Activated effector memory CD4-positive, alpha-beta T cell treated with anti-CD3 and anti-CD28 coated beads, Interleukin-2, amount 50 U/mL, for 16 hours (primary cell): ENCODE measurements at regions not wholly inside any gene's neighbourhood (a gene's known extent, or its start where the extent isn't known, plus 50 kb on each side); places are given as distances from the start of the nearest gene placed in this dataset.

ENCODE experiments used
- DNase-seq: peaks from one replicate; pipeline ENCODE4 v3.0.0-alpha.2; 2020

GRCh38 chr15:62619526-62619925, 423.0 kb upstream of the TPM1 start:
- DNase-seq, result no peak

DNA sequence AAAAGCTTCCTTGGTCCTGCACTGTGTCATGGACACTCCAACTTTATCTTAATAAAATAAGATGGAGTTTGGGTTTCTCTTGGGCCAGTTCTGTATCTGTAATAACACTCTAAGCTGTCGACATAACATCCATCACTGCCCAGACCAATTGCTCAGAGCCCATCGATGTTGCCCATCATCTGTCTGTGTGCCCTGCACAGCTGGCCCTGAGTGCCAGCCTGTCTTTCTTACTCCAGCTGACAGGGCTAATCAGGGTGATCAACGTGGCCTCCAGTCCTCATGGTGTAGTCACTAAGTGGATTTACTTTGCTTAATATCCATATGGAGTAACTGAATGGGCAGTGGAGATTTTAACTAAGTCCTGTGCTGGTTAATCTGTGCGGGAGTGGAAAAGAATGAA, 419.8 kb upstream of the TPM1 start:
- no peak for DNase-seq

DNA sequence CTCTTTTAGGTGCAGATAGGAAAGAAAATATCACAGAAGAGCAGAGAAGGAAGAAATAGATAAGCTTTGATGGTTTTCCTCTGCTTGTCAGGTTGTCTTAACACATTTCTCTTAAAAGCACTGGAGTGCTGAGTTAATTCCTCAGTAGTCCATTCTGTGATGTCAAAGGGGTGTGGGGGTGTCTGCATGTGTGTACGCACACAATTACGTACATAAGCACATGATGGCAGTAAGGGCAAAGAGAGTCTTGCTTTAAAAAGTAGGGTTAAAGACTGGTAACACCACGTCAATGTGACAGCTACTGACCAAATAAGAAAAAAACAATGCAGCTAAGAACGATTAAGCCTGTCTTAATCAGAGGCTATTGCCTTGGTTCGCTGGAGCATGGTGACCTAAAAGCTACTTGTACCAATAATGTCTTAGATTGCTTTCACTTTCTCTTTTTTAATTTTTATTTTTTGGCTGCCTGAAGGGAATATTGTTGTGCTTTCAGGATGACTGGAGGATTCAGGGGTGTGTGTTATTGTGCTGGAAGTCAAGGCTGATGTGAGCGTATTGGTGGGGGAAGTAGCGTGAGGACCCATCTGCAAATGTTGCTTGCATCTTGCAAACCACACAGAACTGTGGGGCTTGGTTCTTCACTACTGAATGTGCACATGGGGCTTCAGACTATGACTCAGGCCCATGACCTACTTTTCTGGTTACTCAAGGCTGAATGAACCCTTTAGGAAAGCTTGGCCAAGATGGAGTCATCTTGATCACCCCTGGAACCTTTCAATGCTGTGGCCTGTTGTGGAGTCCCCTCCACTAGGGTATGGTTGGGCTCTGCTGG, 417.8 kb upstream of the TPM1 start:
- no peak for DNase-seq

GRCh38 chr15:62625429-62626033, 417.0 kb upstream of the TPM1 start:
- DNase-seq, result no peak

DNA sequence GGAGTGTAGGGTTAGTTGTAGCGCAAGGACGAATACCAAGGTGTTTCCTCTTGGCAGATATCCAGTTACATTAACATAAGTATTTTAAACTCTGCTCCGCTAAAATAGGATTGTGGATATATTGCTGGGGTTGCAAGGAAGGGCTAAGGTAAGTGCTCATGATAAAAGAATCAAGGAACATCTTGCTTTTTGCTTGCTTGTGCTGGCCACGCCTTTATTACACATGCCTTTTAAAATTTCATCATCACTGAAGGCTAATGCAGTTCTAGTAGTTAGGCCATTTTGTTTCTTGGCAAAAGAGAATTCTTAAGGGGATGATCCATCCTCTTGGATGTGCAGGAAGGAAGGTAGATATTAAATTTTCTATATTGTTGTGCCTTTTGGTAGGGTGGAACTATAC, 415.6 kb upstream of the TPM1 start:
- no peak for DNase-seq

DNA sequence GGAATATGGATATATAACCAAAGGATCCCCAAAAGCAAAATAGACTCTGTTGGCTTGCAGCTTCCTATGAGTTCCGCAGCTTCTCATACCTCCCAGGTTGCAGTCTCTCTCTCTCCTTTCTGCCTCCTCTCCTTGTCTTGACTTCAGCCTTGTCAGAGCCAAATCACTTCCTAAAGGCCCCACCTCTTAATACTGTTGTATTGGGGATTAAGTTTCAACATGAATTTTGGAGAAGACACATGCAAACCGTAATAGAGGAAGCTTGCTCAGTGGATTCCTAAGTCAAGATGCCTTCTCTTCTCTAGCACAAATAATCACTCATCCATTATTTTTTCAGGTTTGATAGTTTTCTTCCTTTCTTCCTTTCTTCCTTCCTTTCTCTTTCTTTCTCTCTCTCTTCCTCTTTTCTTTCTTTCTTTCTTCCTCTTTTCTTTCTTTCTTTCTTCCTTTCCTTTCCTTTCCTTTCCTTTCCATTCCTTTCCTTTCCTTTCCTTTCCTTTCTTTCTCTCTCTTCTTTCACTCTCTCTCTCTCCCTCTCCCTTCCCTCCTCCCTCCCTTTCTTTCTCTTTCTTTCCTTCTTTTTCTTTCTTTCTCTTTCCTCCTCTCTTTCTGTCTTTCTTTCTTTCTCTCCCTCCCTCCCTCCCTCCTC, 411.3 kb upstream of the TPM1 start:
- no peak for DNase-seq

DNA sequence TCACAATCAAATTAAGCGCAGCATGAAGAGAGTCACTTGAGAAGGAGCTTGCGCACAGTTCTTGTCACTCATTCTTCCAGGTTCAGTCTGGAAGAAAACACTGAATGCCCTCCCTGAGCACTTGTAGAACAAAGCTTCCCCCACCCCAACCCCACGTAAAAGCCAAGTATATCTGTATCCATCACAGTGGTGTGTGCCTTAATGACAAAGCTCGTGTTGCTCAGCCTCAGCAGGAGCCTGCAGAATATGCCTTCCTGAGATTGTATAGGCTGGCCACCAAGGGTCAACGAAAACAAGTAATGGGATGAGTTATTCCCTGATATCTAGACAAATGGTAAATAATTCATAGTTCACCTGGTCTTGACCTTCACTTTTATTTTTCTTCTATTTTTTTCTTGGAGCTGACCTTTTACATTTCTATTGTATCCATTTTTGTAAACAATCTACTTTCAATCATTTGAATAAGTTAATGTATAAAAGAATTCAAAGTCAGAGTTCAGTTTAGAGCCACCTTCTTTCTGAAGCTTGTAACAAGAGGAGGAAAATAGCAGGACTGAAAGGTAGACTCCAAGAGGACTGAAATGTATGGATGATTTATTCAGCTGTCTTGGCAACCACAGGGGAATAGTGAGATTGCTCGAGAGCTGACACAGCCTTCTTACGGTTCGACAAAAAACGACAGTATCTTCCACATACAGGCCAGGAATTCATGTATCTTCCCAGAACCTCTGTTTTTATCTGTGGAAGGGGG, 405.5 kb upstream of the TPM1 start:
- no peak for DNase-seq

- no peak for DNase-seq
Measured at GRCh38 chr15:62637574-62637897, 405.0 kb upstream of the TPM1 start.

DNA sequence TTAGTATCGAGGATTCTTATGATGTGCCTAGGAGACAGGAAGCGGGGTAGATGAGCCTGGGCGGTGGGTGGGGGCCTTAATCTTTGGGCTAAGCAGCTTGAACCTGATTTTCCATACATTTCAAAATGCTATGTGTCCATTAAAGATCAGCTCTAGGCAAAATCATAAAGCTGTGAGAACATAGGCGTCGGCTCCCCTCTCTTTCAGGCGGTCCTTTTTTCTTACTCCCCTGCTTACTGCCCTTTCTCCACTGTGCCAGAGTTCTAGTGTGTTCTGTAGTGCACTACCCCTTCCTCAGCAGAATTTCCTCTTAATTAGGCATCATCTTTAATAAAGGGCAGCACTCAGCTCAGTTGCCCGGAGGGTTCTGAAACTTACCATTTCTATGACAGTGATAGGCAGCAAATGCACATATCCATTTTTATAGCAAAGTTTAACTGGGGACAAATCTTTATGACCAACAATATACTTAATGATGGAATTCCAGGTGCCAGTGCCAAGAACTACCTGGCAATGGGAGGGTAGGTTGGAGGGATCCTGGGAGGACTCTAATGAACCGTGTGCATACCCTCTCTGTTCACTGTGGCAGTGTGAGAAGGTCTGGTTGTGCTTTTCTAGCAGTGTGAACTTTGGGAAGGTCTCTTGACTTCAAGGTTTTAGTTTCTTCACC, 404.5 kb upstream of the TPM1 start:
- DNase-seq, result no peak

GRCh38 chr15:62639432-62639831, 403.1 kb upstream of the TPM1 start:
- no peak for DNase-seq

GRCh38 chr15:62639906-62640605, 402.5 kb upstream of the TPM1 start:
- no peak for DNase-seq

DNA sequence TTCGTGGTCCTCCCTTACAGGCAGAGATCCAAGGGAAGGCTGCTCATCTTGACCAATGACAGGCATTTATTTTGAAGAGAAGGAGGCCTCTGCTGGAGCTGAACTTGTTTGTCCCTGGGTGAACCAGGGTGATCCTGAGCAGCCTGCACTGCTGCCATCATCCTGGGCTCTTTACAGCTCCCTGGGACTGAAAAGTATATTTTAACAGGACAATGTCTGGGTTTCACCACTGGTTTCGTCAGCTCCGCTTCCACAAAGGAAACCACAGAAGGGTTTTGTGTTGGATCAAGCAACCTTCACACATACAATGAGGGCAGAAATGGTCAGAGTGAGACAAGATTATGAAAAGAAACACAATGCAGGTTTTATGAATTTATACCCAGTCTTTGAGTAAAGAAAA, 400.7 kb upstream of the TPM1 start:
- DNase-seq, result no peak

GRCh38 chr15:62643572-62643971, 399.0 kb upstream of the TPM1 start:
- no peak for DNase-seq

- DNase-seq, result no peak
Measured at GRCh38 chr15:62644216-62644888, 398.2 kb upstream of the TPM1 start.

DNA sequence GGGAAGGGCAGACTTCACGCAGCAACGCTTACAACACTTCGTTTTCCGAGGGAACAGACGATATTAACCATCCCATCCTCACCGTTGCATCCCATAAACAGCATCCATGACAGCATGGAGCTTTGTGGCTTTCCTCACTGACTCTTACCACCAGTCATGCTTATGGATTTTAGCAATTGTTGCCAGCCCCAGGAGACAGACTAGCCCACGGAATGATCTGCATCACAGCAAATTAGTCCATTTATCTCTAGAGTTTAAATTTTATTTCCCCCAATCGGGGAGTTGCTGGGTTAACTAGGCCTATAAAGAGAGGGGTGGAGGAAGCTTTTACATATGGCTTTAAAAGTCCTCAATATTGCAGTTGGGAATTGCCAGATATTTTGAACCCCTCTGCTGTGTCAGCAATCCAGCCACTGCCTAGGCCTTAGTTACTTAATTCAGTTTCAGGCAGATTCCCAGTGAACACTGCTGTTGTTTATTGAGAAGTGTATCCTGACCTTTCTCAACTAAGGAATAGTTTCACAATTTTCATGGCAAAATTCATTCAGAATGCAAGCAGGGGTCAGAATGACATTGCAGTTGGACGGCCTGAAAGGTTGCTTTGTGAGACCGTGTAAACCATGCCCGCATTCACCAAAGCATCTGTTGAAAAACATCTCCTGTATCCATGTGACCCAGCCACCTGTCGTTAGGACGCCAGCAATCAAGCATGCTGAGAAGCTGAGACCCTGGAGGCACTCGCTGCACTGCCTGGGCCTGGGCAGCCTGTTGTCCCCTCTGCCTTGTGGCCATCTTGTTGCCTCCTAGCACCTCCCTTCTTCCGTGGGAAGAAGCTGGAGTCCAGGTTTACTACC, 397.4 kb upstream of the TPM1 start:
- no peak for DNase-seq

DNA sequence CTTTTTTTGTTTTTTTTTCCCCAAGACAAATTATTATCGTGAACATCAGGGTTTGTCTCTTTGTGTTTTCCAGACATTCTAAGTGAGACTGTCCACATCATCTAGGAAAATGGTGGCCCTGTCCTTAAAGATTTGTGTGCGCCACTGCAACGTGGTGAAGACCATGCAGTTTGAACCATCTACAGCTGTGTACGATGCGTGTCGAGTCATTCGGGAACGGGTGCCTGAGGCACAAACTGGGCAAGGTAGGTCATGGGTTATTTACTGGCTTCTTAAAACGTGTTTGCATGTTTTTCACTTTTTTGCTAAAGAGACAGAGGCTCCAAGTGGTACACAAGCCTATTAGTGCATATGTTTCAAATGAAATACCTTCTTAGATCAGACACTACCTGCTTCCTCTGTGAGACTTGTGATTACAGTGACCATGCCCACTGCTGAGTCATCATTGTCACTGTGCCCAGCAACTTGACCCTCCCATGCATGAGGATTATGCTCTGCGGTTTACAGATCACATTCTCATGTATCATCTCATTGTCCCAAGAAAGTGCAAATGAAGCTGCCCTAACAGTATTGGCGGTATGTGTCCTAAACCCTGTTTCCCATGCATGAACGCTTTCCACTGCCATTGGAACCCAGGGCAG, 395.2 kb upstream of the TPM1 start:
- DNase-seq, result no peak

- no peak for DNase-seq
Measured at GRCh38 chr15:62647843-62648505, 394.6 kb upstream of the TPM1 start.

- no peak for DNase-seq
Measured at GRCh38 chr15:62648954-62649353, 393.6 kb upstream of the TPM1 start.

GRCh38 chr15:62649793-62650420, 392.6 kb upstream of the TPM1 start:
- DNase-seq, result no peak
